ENCODE measurements at regions not wholly inside any gene's neighbourhood (a gene's known extent, or its start where the extent isn't known, plus 50 kb on each side); places are given as distances from the start of the nearest gene placed in this dataset.

- no peak for TF ChIP-seq CHD7 (IDR thresholded peaks at IDR 0.05; ENCODE audit: insufficient replicate concordance, low read length)
- TF ChIP-seq ASH2L (IDR thresholded peaks at IDR 0.05; ENCODE audit: low read length) = no peak
- no peak for TF ChIP-seq CREB1 (IDR thresholded peaks at IDR 0.05)
- no peak for TF ChIP-seq GABPA (IDR thresholded peaks at IDR 0.05; ENCODE audit: borderline replicate concordance, insufficient read depth, low read length)
- no peak for TF ChIP-seq SP2 (IDR thresholded peaks at IDR 0.05; ENCODE audit: low read length)
- TF ChIP-seq MAFK (IDR thresholded peaks at IDR 0.05; ENCODE audit: low read depth, low read length) = no peak
- TF ChIP-seq NRF1 (IDR thresholded peaks at IDR 0.05; ENCODE audit: low read depth, low read length) = no peak
- no peak for TF ChIP-seq SIX5 (IDR thresholded peaks at IDR 0.05; ENCODE audit: low read depth, low read length)
- TF ChIP-seq, protein P1, sequence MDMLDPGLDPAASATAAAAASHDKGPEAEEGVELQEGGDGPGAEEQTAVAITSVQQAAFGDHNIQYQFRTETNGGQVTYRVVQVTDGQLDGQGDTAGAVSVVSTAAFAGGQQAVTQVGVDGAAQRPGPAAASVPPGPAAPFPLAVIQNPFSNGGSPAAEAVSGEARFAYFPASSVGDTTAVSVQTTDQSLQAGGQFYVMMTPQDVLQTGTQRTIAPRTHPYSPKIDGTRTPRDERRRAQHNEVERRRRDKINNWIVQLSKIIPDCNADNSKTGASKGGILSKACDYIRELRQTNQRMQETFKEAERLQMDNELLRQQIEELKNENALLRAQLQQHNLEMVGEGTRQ (IDR thresholded peaks at IDR 0.05; ENCODE audit: low read length) = no peak
- no peak for TF ChIP-seq BACH1 (IDR thresholded peaks at IDR 0.05; ENCODE audit: low read length)
- TF ChIP-seq RFX5 (IDR thresholded peaks at IDR 0.05; ENCODE audit: borderline replicate concordance, low read depth, low read length) = no peak
- no peak for TF ChIP-seq ZNF274 (IDR thresholded peaks at IDR 0.05; ENCODE audit: borderline replicate concordance, extremely low read depth, low read length)
- TF ChIP-seq GTF2F1 (IDR thresholded peaks at IDR 0.05; ENCODE audit: borderline replicate concordance, low read depth, low read length) = no peak
These were observed 625.6 kb upstream of the SGO1 start (continued) for GRCh38 chr3:20811631-20812030.
